ENCODE measurements at regions not wholly inside any gene's neighbourhood (a gene's known extent, or its start where the extent isn't known, plus 50 kb on each side); places are given as distances from the start of the nearest gene placed in this dataset.

GRCh38 chr16:79269211-79269863, 331.2 kb downstream of the MAF start:
- no peak for DNase-seq (ENCODE audit: low spot score)
- Histone ChIP-seq H3K36me3 (ENCODE audit: control insufficient read depth in 4 of 4, insufficient read depth in 3 of 4, low read depth in 1 of 4, low read length in 3 of 4) (no peaks in the 10 kb centered on the region), H3K4me3 (ENCODE audit: low read depth in 1 of 3, low read length in 3 of 3) (no peak overlapping the region), H3K9ac (ENCODE audit: low read depth in 1 of 2, low read length in 2 of 2) (no peak overlapping the region), H3K27ac (ENCODE audit: low read depth in 1 of 2, low read length in 2 of 2) (no peak overlapping the region), H3K9me3 (ENCODE audit: control insufficient read depth in 4 of 4, low read length in 3 of 4) (no peaks in the 10 kb centered on the region), H3K27me3 (ENCODE audit: control insufficient read depth in 4 of 4, insufficient read depth in 4 of 4, low read length in 3 of 4) (no peaks in the 10 kb centered on the region), H3K4me1 (ENCODE audit: control insufficient read depth in 4 of 4, insufficient read depth in 4 of 4, low read length in 3 of 4) (no peaks in the 10 kb centered on the region)
- TF ChIP-seq JUND (IDR thresholded peaks at IDR 0.05) (no peak), SP1 (IDR thresholded peaks at IDR 0.05) (no peak)
- WGBS = 81% methylated on average over 8 of the region's 8 CpGs

- H3K4me3 ChIP-seq (ENCODE audit: low read depth in 1 of 3, low read length in 3 of 3) = no peak overlapping the region
- no peaks in the 10 kb centered on the region for H3K9me3 ChIP-seq (ENCODE audit: control insufficient read depth in 4 of 4, low read length in 3 of 4)
- no peaks in the 10 kb centered on the region for H3K36me3 ChIP-seq (ENCODE audit: control insufficient read depth in 4 of 4, insufficient read depth in 3 of 4, low read depth in 1 of 4, low read length in 3 of 4)
- no peaks in the 10 kb centered on the region for H3K27me3 ChIP-seq (ENCODE audit: control insufficient read depth in 4 of 4, insufficient read depth in 4 of 4, low read length in 3 of 4)
- no peak for DNase-seq (ENCODE audit: low spot score)
- H3K4me1 ChIP-seq (ENCODE audit: control insufficient read depth in 4 of 4, insufficient read depth in 4 of 4, low read length in 3 of 4) = no peaks in the 10 kb centered on the region
- H3K27ac ChIP-seq (ENCODE audit: low read depth in 1 of 2, low read length in 2 of 2) = no peak overlapping the region
- TF ChIP-seq YY1 (IDR thresholded peaks at IDR 0.05) (no peak), ATF3 (IDR thresholded peaks at IDR 0.05) (no peak), FOXA2 (IDR thresholded peaks at IDR 0.05) (no peak), SP1 (IDR thresholded peaks at IDR 0.05) (no peak), EGR1 (IDR thresholded peaks at IDR 0.05; ENCODE audit: low read depth in 2 of 2) (no peak), GABPA (IDR thresholded peaks at IDR 0.05 in 1 of 2, conservative IDR thresholded peaks at IDR 0.05 in 1 of 2) (no peak)
- TF ChIP-seq, protein P1, sequence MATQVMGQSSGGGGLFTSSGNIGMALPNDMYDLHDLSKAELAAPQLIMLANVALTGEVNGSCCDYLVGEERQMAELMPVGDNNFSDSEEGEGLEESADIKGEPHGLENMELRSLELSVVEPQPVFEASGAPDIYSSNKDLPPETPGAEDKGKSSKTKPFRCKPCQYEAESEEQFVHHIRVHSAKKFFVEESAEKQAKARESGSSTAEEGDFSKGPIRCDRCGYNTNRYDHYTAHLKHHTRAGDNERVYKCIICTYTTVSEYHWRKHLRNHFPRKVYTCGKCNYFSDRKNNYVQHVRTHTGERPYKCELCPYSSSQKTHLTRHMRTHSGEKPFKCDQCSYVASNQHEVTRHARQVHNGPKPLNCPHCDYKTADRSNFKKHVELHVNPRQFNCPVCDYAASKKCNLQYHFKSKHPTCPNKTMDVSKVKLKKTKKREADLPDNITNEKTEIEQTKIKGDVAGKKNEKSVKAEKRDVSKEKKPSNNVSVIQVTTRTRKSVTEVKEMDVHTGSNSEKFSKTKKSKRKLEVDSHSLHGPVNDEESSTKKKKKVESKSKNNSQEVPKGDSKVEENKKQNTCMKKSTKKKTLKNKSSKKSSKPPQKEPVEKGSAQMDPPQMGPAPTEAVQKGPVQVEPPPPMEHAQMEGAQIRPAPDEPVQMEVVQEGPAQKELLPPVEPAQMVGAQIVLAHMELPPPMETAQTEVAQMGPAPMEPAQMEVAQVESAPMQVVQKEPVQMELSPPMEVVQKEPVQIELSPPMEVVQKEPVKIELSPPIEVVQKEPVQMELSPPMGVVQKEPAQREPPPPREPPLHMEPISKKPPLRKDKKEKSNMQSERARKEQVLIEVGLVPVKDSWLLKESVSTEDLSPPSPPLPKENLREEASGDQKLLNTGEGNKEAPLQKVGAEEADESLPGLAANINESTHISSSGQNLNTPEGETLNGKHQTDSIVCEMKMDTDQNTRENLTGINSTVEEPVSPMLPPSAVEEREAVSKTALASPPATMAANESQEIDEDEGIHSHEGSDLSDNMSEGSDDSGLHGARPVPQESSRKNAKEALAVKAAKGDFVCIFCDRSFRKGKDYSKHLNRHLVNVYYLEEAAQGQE (IDR thresholded peaks at IDR 0.05) = no peak
- WGBS = 84% methylated on average over 6 of the region's 6 CpGs
- no peak overlapping the region for H3K9ac ChIP-seq (ENCODE audit: low read depth in 1 of 2, low read length in 2 of 2)
These were observed 332.8 kb downstream of the MAF start for GRCh38 chr16:79267781-79268180.

DNA sequence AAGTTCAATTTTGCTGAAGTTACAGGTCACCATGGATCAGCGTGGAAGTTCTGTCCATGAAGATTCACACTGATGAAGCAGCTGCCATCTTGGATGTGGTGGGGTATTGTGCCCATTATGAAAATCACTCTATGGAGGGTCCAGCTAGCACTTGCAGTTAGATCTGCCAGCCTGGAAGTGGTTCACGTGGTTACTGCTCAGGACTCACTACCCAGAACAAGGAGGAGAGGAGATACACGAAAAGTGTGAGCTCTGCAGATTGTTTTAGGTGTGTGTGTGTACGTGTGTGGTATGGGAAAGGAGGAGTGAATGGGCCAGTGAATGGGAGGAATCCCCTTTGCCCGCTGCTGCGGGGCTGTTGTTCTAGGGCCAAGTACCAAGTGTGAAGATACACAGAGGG, 333.4 kb downstream of the MAF start:
- Histone ChIP-seq H3K36me3 (ENCODE audit: control insufficient read depth in 4 of 4, insufficient read depth in 3 of 4, low read depth in 1 of 4, low read length in 3 of 4) (no peaks in the 10 kb centered on the region), H3K9me3 (ENCODE audit: control insufficient read depth in 4 of 4, low read length in 3 of 4) (no peaks in the 10 kb centered on the region), H3K27ac (ENCODE audit: low read depth in 1 of 2, low read length in 2 of 2) (no peak overlapping the region), H3K4me1 (ENCODE audit: control insufficient read depth in 4 of 4, insufficient read depth in 4 of 4, low read length in 3 of 4) (no peaks in the 10 kb centered on the region), H3K4me3 (ENCODE audit: low read depth in 1 of 3, low read length in 3 of 3) (no peak overlapping the region), H3K9ac (ENCODE audit: low read depth in 1 of 2, low read length in 2 of 2) (no peak overlapping the region), H3K27me3 (ENCODE audit: control insufficient read depth in 4 of 4, insufficient read depth in 4 of 4, low read length in 3 of 4) (no peaks in the 10 kb centered on the region)
- no peak for DNase-seq (ENCODE audit: low spot score)
- WGBS = 94% methylated on average over 6 of the region's 6 CpGs
- TF ChIP-seq HNF4A (conservative IDR thresholded peaks at IDR 0.05) (no peak), RXRA (IDR thresholded peaks at IDR 0.05) (no peak), JUND (IDR thresholded peaks at IDR 0.05) (no peak), NR2F2 (IDR thresholded peaks at IDR 0.05) (no peak), GABPA (IDR thresholded peaks at IDR 0.05 in 1 of 2, conservative IDR thresholded peaks at IDR 0.05 in 1 of 2) (no peak), HNF4G (IDR thresholded peaks at IDR 0.05) (no peak), FOXA1 (IDR thresholded peaks at IDR 0.05) (no peak), ATF3 (IDR thresholded peaks at IDR 0.05) (no peak), TAF1 (conservative IDR thresholded peaks at IDR 0.05) (no peak), EGR1 (IDR thresholded peaks at IDR 0.05; ENCODE audit: low read depth in 2 of 2) (no peak), ZBTB33 (IDR thresholded peaks at IDR 0.05) (no peak), FOXA2 (IDR thresholded peaks at IDR 0.05) (no peak), RAD21 (IDR thresholded peaks at IDR 0.05) (no peak)
- TF ChIP-seq, protein P1 (IDR thresholded peaks at IDR 0.05) = no peak
- TF ChIP-seq, protein P2, sequence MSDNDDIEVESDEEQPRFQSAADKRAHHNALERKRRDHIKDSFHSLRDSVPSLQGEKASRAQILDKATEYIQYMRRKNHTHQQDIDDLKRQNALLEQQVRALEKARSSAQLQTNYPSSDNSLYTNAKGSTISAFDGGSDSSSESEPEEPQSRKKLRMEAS (IDR thresholded peaks at IDR 0.05) = no peak
